ENCODE measurements at regions not wholly inside any gene's neighbourhood (a gene's known extent, or its start where the extent isn't known, plus 50 kb on each side); places are given as distances from the start of the nearest gene placed in this dataset.

DNA sequence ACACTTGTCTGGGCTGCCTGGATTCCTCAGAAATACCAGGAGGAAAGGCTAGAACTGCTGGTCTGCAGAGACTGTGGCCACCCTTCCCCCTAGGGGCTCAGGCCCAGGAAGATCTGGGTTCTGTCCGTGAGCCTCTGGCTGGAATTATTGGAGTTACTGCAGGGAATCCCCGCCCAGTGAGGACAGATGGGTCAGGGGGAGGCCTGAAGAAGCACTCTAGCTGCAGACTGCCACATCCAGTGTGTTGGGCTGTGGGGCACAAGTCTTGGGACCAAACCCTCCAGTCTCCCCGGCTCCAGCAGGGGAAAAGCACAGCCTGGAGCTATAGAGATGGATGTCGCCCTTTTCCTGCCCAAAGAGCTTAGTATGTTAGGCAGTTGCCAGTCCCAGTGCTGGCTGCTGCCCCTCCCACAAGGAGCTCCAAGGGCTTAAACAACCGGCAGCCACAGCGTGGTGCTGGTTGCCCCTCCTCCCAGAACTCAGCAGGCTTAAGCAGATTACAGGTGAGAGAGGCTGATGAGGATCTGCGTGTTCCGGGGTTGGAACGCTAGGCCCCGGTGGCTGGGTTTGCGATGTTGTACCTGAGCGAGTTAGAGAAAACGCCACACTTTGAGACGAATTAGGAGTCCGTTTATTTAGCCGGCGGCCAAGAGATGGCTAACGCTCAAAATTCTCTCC lies 255.5 kb upstream of the LRRC7 start:
- no peak overlapping the region for H3K4me3 ChIP-seq (ENCODE audit: low read depth, low read length)
- no peak for DNase-seq (ENCODE audit: low read depth)
- TF ChIP-seq, protein P1, sequence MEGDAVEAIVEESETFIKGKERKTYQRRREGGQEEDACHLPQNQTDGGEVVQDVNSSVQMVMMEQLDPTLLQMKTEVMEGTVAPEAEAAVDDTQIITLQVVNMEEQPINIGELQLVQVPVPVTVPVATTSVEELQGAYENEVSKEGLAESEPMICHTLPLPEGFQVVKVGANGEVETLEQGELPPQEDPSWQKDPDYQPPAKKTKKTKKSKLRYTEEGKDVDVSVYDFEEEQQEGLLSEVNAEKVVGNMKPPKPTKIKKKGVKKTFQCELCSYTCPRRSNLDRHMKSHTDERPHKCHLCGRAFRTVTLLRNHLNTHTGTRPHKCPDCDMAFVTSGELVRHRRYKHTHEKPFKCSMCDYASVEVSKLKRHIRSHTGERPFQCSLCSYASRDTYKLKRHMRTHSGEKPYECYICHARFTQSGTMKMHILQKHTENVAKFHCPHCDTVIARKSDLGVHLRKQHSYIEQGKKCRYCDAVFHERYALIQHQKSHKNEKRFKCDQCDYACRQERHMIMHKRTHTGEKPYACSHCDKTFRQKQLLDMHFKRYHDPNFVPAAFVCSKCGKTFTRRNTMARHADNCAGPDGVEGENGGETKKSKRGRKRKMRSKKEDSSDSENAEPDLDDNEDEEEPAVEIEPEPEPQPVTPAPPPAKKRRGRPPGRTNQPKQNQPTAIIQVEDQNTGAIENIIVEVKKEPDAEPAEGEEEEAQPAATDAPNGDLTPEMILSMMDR (conservative IDR thresholded peaks at IDR 0.05; ENCODE audit: low read depth, low read length): no peak

DNA sequence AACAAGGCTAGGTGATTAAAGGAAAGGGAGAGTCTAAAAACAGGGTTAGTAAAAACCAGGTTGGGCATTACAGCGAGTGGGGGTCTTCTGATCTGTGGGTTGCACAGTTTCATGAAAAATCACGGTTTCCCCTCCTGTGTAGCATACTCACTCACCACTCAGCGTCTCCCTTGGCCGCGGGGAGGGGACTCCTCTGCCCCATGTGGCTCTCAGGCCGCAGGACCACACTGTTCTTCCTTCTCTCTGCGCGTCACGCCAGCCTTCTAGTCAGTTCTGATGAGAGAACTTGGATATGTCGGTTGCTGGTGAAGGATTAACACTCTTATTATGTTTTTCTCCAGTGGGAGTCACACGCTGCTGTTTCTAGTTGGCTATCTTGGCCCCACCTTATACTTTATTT lies 254.6 kb upstream of the LRRC7 start:
- no peak overlapping the region for H3K4me3 ChIP-seq (ENCODE audit: low read depth, low read length)
- TF ChIP-seq, protein P1 (conservative IDR thresholded peaks at IDR 0.05; ENCODE audit: low read depth, low read length): no peak
- no peak for DNase-seq (ENCODE audit: low read depth)

DNA sequence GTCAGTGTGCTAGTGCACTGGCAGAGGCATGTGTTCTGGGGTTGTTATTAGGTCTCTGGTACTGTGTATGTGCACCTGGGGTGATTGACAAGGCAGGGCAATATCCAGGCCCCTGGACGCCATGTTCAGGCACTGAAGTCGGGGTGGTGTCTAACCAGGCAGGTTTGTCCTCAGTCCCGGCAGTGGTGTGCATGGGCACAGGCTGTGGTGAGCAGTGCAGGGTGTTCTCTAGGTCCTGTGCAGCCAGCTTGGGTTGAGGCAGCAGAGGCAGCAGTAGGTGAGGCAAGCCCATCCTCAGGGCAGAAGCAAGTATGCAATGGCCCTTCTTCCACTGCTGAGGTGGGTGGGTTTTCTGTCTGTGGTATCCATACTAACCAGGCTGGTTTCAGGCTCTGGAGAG lies 252.3 kb upstream of the LRRC7 start:
- TF ChIP-seq, protein P1 (conservative IDR thresholded peaks at IDR 0.05; ENCODE audit: low read depth, low read length): no peak
- no peak overlapping the region for H3K4me3 ChIP-seq (ENCODE audit: low read depth, low read length)
- no peak for DNase-seq (ENCODE audit: low read depth)

DNA sequence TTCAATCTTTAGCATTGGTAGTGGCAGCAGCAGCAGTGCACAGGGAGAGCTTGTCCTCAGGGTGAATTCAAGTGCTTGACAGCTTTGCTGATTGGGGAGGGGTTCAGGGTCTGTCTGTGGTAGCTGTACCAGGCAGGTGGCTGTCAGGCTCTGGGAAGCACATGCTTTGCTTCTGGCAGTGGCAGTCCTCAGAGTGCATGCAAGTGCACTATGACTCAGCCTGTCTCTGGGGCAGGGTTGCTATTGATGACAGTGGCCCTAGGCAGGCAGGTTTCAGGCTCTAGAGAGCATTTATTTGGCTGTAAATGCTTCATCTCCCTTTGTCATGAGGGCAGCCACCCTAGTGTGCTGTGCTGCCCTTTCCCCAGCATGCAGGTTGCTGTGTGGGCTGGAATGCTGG lies 251.9 kb upstream of the LRRC7 start:
- TF ChIP-seq, protein P1 (conservative IDR thresholded peaks at IDR 0.05; ENCODE audit: low read depth, low read length): no peak

DNA sequence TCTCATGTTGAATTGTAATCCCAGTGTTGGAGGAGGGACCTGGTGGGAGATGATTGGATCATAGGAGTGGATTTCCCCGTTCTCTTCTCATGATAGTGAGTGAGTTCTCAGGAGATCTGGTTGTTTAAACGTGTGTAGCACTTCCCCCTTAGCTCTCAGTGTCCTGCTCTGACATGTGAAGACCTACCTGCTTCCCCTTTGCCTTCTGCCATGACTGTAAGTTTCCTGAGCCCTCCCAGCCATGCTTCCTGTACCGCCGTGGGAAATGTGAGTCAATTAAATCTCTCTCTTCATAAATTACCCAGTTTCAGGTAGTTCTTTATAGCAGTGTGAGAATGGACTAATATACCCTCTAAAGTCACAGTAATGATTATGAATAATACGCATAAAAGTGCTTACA lies 248.4 kb upstream of the LRRC7 start:
- no peak overlapping the region for H3K4me3 ChIP-seq (ENCODE audit: low read depth, low read length)
- DNase-seq (ENCODE audit: low read depth): no peak
- TF ChIP-seq, protein P1 (conservative IDR thresholded peaks at IDR 0.05; ENCODE audit: low read depth, low read length): no peak

More for the DNA sequence above, 251.9 kb upstream of the LRRC7 start:
- no peak for DNase-seq (ENCODE audit: low read depth)
- no peak overlapping the region for H3K4me3 ChIP-seq (ENCODE audit: low read depth, low read length)

DNA sequence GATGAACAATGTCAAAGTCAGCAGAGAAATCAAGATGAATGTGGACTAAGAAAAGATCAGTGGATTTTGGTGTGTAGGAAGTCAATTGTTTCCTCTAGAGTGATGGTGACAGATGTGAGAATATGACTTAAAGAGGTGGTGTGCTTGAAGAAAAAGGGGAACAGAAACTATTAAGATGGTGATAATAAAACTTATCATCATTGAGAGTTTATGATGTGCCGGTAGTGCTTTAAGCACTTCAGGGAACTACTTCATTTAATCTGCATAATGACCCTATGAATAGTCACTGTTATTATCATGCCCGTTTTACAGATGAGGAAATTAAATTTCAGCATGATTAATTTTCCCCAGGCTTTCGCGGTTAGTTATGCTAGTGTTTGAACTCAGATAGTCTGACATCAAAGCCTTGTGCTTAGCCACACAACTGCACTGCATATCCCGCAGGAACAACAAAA lies 246.9 kb upstream of the LRRC7 start:
- no peak for DNase-seq (ENCODE audit: low read depth)
- TF ChIP-seq, protein P1 (conservative IDR thresholded peaks at IDR 0.05; ENCODE audit: low read depth, low read length): no peak
- no peak overlapping the region for H3K4me3 ChIP-seq (ENCODE audit: low read depth, low read length)

DNA sequence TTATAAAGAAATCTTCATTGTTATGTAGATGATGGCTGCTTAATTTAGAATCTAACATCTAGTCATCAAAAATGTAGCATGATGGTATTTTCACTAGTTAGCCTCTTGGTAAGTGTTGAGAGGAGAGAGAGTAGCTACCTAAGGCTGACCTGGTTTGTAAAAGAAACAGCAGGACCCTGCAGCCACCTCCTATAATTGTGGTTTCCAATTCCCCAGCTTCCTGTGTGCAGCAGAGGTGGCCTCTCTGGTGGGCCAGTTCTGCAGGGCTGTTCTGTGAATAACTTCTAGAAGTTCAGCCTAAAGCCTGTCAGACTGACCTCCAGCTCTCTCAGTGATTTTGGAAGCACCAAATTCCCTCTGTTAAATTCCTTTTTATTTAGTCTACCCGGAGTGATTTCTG lies 246.4 kb upstream of the LRRC7 start:
- no peak for DNase-seq (ENCODE audit: low read depth)
- no peak overlapping the region for H3K4me3 ChIP-seq (ENCODE audit: low read depth, low read length)
- TF ChIP-seq, protein P1 (conservative IDR thresholded peaks at IDR 0.05; ENCODE audit: low read depth, low read length): no peak
